Inferior parietal cortex (tissue), 1 donor: ENCODE measurements at regions not wholly inside any gene's neighbourhood (a gene's known extent, or its start where the extent isn't known, plus 50 kb on each side); places are given as distances from the start of the nearest gene placed in this dataset.
"Not testable (repeated sequence)": the region's sequence is repeated elsewhere in the genome, so short reads cannot be mapped to it uniquely, and the experiment has no call there.

Source experiments
- DNase-seq: peaks from one replicate; pipeline ENCODE4 v3.0.0-alpha.2; 2016; ENCODE audit errors: extremely low spot score

DNA sequence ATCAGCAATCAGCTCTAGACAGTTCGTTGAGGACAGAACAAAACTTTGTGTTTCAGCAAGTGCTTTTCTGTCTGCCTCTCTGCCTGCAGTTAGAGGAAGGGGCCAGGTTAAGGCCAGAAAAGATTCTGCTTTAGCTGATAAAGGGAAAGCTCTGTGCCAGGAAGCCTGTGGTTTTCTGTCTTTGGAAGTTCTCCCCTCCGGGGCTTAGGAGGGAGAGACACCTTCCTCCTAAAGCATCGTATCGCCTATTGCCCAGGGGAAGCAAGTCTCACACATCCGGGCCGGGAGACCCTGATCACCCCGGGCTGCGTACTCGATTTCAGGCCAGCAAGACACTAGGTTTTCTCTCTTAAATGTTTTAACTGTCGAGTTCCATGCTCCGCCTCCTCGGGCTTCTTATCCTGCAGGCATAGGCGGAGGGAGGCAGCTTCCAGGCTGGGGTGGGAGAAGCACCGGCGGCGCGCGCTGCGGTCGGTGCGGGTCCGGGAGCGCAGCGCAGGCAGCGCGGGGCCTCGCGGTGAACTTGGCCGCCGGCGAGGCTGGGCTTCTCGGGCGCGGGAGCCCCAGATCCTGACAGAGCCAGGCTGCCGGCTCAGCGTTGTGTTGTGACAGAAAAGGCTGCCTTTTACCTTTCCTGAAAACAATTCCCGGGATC lies 245.4 kb downstream of the BCL2L11 start:
- DNase-seq = peak; percentile 12

DNA sequence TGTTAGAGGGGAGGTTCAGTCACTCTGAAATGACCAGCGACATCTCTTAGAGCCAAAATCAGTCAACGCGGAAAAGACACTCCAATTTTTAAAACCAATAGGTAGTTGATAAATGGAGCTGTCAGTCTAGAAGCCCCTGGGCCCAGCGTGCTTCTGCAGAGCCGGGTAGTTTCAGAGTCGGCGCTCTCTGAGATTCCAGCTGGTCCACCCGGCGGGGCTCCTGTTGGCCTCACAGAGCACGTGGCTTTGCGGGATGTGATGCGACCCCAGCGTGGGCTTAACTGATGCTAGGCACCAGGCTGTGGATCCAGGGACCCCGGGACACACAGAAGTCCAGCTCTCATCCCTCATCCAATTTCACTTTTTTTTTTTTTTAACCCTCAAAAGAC lies 245.9 kb downstream of the BCL2L11 start:
- not testable (repeated sequence) for DNase-seq

DNA sequence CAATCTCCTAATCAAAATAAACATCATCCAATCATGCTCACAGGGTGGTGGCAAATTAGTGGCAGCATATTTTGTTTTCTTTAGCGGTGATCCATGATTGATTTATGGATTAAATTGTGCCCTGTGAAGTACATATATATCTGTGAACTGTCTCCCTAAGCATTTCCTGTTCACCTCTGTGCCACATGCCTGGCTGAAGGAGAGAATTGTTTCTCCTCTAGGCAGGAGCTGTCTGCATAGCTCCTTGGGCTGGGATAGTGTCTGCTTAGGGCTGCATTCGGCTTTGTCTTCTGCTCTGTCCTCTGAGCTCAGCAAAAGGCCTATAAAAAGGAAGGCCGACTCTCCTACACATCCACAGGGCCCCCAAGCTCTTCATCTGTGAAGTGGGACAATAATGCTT lies 246.4 kb downstream of the BCL2L11 start:
- DNase-seq = not testable (repeated sequence)

DNA sequence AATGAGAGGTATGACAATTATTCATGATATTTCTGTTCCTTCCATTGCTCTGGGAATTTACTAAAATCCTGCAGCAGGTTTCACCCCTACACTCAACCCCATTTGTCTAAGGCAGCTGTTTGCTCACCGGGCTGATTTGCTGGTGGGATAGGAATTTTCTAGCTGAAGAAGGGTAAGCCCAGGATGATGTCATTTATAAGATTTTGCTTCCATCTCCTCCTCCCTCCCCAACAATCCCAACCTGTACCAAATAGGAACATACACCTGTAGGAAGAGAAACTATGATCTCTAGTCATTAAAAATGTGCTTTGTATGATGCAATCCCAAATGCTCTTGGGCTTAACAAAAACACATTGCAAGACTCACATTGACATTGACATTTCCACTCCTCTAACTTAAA lies 247.2 kb downstream of the BCL2L11 start:
- not testable (repeated sequence) for DNase-seq

DNA sequence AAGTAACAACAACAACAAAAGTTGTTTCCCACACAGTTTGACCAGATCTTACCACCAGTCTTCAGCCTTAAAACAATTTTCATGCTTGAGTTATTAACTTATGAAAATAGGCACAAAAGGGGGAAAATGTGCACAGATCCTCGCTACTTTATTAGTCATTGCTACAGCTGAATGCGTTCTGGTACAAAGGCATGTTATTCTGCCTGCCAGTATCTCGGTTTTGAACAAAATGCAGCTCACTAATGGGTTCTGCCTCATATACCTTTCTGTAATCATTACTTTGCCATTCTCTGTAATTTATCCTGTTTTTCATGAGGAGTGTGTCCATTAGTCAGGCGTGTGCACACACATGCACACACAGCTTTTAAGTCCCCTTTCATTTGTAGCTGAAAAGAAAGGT lies 247.6 kb downstream of the BCL2L11 start:
- DNase-seq = not testable (repeated sequence)

DNA sequence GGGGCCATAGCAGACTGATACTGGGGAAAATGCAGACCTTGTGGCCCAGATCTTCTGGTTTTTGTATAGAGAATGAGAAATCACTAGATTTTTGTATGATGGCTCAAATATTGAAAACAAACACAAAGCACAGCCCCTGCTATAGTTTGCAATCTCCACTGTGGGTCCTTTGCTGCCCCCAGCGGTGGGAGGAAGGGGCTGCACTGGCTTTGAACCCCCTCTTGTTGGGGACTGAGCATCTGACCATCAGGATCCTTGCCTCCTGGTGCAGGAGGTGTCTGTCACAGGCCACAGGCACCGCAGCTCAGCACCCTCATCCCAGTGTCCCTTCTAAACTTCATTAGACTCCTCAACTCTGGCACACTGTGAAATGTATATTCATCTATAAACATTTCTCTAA lies 252.3 kb downstream of the BCL2L11 start:
- not testable (repeated sequence) for DNase-seq

DNA sequence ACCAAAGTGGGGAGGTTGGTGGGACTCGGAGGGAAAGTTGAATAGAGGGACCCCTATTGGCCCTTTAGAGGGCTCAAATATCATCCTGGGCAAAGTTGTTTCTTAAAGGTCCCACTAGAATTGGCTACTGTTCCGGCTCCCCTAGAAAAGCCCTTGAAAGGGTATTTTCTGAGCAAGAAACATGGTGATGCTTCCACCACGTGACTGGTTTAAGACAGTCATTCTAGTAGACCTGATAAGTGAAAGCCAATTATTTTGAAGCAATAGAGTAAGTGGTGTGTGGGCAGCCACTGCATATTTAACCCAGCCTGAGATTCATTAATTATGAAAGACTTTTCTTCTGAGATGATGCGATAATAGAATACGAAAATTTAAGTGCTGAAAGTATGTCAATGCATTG lies 253.3 kb downstream of the BCL2L11 start:
- not testable (repeated sequence) for DNase-seq

DNA sequence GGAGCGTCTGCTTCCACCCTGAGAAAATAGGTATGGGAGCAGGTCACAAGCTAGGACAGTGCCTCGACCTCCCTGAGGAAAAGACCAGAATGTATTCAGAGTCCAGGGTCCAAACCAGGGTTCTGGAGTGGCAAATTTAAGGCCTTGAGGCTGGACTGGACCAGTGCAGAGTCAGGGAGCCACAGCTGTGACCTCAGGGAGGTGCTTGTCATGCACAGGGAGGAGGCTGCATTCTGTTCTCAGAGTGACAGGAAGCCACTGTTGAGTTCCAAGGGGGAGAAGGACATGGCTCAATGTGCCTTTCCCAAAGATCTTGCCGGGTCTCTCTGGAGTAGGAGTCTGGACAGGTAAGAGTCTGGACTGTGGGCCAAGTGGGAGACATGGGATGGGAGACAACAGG lies 254.0 kb downstream of the BCL2L11 start:
- not testable (repeated sequence) for DNase-seq

DNA sequence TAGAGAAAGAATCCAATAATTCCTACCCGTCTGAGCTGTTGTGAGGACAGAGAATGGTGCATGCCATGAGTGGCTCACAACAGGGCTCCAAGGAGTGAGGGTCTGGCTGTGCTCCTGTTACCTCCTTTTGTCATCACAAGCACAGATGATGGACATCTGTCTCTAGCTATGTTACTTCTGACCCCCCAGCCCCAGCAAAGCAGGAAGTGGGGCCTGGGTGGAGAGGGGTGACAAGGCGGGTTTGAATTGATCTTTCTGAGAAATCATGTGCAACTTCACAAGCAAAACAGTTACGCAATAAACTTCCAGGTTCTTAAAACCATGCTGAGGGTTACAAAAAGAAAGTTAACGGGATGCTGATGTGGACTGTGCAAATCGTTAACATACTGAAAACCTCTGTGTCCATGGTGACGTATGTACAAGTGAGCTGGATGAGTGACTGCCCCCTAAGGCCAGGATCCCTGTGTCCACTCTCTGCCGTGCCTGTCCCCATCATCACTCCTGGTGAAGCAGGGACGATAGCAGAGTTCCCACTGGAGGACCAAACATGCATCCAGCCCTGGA lies 254.7 kb downstream of the BCL2L11 start:
- DNase-seq = not testable (repeated sequence)

DNA sequence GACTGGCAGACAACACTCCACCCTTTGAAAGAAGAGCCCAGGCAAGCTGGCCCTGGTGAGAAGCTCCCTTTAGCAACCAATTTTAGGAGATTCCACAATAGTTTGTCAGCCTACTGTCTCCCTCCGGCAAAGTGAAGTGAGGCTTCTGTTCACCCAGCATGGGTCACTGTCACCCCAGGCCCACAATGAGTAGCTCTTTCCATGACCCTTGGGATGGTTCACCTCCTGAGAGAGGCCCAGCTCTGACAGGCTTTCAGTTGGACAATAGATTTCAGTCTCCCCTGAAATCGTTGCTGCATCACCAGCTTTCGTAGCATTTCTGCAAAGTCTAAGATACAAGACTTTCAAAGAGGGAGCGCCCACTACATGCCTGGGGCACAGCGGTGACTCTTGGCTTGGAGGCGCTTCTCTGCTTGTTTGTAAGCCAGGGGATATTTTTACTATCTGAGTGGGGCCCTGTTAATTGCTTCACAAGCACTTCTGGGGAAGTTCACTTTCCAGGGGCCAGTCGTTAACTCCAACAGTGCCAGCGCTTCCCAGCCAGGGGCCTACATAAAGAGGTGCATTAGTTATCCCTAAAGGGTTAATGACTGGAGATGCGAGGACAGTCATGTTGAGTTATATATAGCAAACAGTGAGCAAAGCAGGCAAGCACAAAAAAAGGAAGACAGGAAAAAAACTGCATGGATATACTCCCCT lies 255.7 kb downstream of the BCL2L11 start:
- not testable (repeated sequence) for DNase-seq

DNA sequence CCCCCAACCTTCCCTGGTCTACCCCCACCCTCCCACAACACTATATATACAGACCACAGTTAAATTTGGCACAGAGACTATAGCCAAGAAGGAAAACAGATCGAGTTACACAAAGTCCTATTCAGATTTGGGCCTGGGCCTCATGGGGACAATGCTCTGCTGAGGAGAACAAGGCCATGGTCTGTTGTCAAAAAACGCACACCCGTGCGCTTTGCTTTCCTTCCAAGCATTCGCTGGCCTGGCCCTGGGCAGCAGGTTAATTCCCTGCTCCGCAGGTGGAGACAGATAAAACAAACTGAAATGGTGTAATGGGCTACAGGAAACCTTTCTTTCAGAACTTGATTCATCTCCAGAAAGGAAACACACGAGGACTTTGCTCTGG lies 256.2 kb downstream of the BCL2L11 start:
- not testable (repeated sequence) for DNase-seq

DNA sequence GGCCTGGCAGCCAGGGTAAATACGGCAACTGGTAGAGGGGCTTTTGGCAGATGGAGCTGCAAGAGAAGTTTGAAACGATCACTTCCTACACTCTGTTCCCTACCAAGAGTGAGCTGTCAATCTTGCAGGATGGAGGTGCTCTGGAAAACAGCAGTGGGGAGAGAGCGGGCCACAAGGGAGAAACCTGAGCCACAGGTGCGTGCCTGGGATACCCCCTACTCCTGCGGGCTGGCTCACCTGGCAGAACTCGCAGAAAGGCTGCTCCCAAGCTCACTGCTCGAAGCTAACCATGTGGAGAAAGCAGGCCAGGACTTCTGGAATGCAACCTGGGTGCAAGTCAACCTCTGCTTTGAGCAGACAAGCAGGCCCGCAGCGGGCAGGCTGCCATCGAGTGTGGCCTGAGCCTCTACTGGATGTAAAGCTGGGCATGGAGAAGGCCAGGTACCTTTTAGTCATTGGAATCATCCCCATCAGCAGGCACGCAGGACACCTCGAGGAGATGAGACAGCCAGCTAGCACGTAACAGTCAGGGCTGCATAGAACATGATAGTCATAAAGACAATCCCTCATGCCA lies 256.8 kb downstream of the BCL2L11 start:
- DNase-seq = not testable (repeated sequence)

DNA sequence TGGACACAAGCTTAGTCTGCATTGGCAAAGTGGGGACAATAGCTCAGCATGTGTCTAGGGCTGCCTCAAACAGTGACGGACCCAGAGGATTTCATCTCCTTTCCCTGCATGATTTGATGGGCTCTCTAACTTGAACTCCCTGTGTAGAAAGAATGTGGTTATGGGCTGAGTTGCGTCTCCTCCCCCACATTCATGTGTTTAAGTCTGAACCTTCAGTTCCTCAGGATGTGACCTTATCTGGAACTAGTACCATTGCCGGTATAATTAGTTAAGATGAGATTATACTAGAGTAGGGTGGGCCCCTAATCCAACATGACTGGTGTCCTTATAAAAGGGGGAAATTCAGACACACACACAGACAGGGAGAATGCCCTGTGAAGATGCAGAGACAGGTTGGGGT lies 257.6 kb downstream of the BCL2L11 start:
- DNase-seq = not testable (repeated sequence)

DNA sequence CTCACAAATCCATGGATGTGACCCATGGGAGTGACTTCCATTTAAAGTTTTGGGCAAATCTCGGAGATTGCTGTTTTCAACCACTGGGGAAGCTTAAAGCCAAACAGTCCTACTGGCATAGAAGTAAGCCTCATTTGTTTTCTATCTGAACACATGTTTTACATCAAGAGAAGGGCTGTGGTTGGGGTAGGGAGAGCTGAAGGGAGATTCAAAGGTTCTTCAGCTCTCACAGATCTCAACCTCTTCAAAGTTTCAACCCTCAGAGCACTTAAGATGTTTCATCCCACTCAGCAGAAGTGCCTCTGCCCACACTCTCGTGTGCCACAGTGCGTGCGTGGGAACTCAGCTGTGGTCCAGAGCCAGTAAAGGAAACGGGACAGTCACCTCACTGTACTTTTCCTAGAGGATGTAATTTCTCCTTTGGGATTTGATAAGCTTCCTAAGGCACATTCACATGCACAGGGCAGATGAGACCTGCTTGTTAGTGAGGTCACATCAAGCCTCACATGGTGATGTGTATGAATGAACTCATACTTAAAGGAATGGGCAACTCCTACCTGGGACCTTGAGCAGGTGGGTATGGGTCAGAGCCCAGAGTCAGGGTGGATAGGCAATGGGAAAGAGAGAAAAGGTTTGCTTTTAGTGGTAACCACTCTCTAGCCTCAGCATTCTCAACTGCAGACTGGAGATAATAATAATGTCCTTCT lies 260.2 kb downstream of the BCL2L11 start:
- DNase-seq = not testable (repeated sequence)

DNA sequence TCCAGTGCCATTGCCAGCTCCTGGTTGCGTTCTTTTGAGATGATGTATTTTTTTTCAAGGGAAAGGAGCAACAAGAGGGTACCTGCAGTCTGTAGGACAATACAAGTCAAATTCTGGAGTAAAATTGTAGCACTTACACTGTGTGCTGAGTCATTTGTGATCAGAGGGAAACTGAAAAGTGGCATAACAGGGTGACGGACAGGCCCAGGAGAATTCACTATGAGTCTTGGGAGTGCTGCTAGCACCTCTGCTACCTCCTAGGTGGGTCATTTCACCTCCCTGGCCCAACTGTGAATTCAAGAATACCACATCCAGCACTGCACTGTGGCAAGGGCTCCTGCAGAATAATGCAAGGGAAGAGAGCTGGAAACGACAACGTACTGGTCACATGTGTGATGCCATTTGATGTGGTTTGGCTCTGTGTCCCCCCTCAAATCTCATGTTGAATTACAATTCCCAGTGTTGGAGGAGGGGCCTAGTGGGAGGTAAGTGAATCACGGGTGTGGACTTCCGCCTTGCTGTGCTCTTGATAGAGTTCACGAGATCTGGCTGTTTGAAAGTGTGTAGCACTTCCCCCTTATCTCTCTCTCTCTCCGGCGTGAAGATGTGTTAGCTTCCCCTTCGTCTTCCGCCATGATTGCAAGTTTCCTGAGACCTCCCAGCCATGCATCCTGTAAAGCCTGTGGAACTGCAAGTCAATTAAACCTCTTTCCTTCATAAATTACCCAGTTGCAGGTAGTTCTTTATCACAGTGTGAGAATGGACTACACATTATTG lies 261.0 kb downstream of the BCL2L11 start:
- DNase-seq = not testable (repeated sequence)

DNA sequence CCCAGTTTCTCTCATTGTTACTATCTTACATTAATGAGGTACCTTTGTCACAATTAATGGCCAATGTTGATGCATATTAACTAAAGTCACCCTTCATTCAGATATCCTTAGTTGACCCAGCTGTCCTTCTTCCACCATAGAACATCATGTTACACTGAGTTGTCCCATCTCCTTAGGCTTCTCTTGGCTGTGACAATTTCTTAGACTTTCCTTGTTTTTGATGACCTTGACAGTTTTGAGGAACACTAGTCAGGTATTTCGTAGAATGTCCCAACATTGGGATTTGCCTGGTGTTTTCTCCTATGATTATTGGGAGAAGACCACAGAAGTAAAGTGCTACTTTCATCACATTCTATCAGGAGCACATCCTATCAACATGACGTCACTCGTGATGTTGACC lies 261.8 kb downstream of the BCL2L11 start:
- not testable (repeated sequence) for DNase-seq

DNA sequence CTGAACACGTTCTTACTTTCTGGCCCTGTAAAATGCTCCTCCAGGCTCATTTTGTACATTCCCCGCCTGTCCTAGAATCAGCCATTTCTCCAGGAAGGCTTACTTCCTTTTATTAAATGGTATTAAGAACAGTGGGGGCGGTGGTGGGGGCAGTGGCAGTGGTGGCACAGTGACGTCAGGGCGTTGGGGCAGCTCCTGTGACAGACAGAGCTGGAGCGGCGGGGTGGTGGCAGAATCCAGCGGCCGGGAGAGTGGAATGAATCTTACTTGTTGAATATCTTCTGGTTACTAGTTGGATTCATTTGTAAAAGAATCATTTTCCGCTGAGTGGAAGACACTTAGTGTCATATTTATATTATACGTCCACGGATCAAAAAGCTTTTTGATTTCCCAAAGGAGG lies 262.6 kb downstream of the BCL2L11 start:
- not testable (repeated sequence) for DNase-seq

DNA sequence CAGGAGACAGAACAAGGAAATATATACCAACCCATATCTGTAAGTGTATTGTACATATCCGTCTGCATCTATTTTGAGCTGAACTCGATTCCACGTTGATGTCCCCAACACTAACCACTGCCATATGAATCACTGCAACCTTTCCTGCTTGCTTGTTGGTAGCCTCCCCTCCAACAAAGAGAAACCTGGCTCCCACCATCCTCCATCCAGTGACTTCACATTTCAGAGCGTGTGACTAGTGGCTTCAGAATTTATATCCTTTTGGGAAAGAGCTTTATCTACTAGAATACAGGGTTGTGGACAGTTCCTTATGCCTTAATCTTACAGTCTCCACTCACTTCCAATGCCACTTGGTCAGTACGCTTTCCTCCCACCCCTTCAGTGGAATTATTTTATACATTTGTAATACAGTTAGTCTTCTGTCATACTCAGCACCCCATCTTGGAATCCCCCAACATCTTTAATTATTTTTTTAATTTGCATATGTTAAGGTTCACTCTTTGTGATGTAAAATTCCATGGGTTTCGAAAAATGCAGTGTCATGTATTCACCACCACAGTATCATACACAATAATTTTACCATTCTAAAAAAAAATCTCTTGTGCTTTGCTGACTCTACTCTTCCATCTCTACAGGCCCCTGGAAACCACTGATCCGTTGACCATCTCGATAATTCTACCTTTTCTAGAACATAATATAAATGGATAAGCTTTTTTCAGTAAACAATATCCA lies 264.7 kb downstream of the BCL2L11 start:
- not testable (repeated sequence) for DNase-seq

DNA sequence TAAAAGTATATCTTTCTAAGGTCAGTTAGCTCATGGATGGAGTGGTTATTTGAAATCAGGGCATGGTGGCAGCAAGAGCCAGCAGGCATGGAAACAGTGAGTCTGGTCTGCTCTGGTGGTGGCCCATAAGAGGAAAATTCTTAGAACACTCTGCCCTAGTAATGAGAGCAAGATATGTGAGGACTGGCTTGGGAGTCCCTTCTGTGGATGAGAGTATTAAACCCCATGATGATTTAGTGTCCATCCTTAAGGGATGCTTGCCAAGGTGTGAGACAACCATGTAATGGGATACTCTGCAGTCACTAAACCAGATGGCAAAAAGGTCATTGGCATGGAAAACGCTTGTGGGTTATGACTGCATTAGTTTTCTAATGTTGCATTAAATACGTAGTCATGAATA lies 269.9 kb downstream of the BCL2L11 start:
- not testable (repeated sequence) for DNase-seq

DNA sequence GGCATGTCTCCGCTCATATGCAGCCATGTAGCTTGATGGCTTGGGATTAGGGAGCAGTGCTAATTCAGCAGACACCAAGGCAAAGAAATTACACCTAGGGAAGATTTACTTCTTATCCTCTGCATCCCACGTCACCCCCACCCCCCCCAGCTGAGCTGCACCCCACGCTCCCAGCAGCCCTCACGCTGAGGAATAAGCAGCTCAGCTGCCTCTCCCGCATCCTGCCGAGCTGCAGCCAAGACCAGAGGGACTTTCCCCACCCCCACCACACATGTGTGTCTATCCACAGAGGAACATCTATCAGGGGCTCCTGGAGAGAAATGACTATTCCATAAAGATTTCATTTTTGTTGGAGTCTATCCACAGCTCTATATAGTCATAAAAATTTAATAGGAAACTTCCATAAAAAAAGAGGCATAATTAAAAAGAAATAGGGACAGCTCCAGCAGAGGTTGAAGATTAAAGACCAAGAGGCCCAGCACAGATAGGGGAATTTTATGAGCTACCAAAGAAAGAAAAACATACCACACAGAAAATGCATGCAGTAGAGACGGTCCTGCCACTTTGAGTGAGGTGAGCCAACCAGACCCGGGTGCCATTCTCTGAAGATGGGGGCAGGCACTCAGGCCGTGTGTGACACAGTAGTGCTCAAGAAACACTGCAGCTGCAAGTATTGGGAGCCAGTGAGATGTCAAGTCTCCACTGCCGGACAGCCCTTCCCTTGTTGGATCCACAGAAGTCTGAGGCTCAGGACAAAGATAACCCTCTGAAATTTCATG lies 274.8 kb downstream of the BCL2L11 start:
- not testable (repeated sequence) for DNase-seq
